HG03354 (cell line): ENCODE measurements at regions not wholly inside any gene's neighbourhood (a gene's known extent, or its start where the extent isn't known, plus 50 kb on each side); places are given as distances from the start of the nearest gene placed in this dataset.

Source experiments
- ATAC-seq: cut with Tn5 transposase; IDR thresholded peaks from one replicate; pipeline ENCODE4 v1.9.1; 2021; ENCODE audit warnings: mild to moderate bottlenecking; ENCODE audit not compliant: unreplicated experiment, poor library complexity, severe bottlenecking

DNA sequence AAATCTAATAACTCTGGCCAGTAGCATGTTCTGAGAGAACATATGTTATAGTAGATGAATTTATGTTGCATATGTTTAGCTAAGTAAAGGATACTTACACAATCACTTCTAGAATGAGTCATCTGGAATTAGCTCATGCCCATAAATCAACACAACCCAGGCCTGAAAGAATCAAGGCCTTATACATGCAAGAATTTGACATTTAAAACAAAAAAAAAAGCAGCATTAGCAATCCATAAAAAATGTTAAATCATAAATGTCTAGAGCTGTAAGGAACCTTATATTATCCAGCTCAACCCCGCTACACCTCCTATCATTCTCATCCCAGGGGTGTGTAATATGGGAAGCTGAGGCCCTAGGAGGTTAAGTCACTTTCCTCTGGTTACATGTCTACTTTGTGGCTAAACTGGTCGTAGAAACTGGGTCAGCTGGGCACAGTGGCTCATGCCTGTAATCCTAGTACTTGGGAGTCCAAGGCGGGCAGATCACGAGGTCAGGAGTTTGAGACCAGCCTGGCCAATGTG lies 105.2 kb upstream of the CARMIL1 start:
- no peak for ATAC-seq

DNA sequence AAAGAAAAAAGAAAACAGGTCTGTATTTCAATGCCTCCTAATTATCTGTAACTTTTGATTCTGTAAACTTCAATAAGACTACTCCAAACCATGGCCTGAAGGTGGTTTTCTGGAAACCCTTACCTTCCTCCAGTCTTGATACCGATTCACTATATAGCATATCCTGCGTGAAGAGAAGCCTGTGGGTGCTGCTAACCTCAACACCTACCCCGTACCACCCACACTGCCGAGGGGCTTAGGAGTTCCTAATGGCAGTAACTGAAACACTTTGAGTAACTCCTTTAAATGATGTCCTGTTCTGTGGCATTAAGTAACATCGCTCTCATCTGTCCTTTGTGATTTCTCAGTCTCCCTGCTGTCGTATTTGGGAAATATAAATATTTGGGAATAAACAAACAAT lies 104.5 kb upstream of the CARMIL1 start:
- no peak for ATAC-seq

DNA sequence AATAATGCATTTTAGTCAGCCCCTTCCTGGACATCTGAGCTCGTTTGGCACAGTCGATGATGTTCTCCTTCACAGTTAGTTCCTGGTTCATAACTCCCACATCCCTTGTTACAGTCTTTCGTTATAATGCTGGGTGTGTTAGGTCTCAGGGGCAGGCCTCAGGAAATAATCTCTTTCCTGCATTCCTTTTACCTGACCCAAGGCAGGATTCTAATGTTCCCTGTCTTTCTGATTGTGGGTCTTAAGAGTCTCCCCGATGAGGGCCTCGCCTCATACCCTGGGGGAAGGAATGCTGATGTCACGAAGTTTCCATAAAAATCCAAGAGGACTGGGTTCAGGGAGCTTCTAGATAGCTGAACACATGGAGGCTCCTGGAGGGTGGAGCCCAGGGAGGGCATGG lies 104.0 kb upstream of the CARMIL1 start:
- ATAC-seq, result no peak

DNA sequence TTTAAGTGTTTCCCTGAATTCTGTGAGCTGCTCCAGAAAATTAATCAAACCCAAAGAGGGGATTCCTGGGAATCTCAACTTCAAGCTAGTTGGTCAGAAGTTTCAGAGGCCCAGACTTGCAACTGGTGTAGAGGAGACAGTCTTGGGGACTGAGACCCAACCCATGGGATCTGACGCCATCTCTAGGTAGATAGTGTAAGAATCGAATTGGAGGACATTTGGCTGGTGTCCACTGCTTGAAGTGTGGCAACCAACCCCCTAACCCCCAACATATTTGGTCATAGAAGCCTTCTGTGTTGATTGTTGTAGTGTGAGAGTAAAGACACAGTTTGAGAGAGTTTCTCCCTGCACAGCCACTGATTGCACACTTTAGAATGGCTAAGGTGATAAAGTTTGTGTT lies 103.5 kb upstream of the CARMIL1 start:
- no peak for ATAC-seq

DNA sequence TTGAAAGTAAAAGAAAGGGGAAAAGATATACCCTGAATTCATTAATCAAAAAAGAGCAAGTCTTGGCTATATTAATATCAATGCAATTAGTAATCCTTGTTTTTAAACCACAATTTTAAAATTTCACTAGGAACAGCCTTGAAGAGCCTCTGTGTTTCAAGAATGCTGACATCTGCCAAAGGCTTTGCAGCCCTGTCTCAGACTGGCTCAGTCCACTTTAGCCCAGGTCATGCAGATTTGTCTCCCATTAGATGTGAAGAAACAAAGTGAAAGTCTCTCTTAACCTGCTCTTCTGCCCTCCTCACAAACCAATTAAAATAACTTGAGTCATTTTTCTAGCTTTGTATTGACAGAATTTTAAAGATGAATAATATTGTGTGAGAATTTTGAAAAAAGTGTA lies 102.7 kb upstream of the CARMIL1 start:
- ATAC-seq, result no peak

DNA sequence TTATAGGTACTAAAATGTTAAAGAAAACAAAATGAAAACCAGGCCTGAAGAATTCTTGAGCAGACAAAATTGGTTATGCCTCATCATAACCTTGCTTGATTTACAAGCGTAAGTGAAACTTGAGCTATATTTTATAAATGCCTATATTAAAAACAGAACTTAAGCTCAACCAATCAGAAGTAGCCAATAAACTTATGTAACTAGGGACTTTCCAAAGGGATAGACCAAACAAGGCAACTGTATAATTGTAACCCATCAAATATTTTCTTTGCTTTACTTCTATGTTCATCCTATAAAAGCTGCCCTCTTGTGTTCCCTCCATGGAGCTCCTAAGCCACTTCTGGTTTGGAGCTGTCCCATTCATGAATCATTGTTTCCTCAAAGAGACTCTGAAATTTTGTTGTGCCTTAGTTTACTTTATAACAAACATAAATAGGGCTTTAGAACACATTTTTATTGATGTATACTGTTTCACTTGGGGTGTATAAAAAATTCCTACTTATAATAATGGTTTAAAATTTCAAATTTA lies 101.6 kb upstream of the CARMIL1 start:
- ATAC-seq, result no peak

DNA sequence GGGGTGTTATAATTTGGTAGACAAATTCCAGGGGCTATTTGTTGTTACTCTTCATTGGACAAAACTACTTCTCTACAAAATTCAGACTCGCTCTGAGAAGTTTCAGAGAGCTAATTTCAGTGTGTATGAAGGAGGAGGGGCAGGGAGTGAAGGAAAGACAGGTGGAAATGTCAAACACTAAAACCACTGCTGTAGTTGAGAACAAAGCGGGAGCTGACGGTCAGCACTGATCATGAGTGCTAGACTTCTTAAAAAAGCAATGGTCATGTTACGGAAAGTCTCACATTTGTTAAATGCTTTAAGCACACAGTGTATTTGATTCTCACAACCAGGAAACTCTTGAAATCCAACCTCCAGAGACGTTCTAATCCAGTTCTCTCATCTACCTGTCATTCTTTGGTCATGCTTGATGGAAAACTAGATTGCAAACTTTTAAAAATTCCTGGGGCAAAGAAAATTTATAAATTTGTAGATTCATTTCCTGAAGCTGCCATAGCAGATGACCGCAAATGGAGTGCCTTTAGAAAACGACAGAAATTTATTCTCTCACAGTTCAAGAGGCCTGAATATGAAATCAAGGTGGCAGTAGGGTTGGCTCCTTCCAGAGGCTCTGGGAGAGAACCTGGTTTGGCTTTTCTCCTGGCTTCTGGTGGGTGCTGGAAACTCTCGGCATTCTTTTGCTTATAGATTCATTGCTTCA lies 100.7 kb upstream of the CARMIL1 start:
- ATAC-seq, result no peak

DNA sequence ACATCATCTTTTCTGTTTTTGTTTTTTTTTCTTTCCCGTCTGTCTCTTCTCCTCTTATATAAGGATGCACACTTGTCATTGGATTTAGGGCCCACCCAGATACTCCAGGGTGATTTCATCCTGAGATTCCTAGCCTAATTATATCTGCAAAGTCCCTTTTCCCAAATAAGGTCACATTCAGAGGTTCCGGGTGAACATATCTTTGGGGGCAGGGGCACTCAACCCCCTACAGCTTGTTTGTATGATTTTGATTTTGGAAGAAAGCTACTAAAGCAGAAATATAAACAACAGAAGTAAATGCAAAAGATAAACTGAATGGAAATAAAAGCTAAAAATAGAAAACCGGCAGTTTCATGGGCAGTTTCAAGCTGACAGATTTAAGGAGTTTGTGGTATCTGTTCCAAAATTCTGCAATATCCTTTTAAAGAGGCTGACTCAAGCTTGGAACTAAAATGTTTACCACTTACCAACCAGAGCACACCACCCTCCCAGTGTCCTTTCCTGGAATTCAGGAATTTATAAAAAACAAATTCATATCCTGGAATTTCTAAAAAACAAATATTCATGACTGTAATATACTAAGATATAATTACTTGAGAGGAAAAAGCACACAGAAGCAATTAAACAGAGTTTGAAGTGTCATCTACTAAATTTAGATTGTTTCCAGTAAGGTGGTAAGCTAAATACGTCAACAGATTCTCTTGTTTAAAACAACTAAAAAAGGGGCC lies 100.0 kb upstream of the CARMIL1 start:
- ATAC-seq, result no peak

DNA sequence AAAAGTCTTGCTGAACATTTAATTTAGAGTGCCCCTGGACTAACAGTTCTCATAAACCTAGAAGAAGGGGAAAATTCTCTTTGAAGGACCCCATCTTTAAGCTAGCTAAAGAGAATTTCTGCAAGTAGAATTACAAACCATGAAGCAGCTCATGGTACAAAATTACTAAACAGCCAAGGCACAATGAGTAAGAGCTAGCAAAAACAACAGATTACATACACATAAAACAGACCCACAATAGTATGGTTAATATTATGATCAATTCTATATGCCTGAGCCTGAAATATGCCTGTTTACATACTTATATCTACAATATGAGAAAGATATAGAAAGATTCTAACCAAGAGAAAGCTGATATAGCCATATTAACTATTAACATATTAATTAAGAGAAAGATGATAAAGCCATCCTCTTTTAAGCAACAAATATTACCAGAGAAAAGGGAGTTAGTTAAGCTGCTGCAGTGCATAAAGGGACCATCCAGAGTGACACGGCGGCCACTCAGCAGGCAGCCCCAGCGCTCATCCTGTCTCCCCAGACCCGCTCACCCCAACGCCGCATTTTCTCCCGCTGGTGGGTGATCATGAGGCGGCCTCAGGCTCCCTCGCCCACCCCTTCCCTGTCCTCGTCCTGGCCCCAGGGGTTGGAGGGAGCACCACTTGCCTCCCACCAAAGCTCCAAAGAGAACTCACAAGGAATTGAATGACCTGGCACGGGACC lies 98.4 kb upstream of the CARMIL1 start:
- ATAC-seq, result no peak

DNA sequence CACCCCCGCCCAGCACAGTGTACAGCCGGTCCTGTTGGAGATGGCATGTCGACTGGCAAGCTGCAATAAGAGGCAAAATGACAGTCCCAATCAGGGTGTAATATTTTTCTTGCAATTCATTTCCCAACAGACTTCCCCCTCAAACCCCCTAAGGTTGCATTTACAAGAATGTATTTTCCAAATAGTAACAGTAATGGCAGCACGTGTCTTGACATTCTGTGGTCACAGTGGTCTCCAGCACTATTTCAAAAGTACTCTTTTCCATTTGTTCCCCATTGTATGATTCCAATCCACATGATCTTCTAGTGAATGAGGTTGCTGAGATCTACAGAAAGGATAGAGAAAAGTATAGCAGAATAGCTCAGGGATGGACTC lies 97.8 kb upstream of the CARMIL1 start:
- no peak for ATAC-seq

DNA sequence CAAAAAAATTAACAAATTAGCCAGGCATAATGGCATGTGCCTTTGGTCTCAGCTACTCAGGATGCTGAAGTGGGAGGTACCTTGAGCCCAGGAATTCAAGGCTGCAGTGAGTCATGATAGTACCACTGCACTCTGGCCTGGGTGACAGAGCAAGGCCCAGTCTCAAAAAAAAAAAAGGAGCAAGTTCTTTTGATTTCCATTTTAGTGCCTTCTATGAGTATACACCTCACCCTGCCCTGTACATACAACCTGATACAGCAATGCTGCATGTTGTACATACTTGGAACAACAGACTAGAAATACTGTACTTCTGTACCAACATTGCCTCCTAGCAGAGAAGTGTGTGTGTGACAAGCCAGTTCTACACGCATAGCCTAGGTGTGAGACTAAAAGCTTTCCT lies 97.3 kb upstream of the CARMIL1 start:
- no peak for ATAC-seq

DNA sequence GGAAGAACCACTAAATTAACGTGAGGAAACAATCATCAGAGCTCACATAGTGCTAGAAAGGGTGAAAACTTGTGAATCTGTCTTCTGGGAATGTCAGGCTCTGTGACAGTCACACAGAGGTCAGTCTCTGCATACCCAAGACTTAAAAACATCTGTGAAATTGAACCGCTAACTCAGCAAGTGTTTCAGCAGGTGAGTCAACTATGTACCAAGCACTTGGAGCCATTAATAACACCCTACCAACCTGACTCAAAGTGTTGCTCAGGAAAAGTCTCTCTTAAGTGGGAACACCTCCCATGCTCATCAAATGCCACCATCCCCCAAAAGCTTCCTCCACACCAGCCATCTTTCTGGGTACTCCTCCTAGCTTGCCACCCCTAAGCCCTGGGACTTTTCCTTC lies 92.3 kb upstream of the CARMIL1 start:
- ATAC-seq, result no peak

DNA sequence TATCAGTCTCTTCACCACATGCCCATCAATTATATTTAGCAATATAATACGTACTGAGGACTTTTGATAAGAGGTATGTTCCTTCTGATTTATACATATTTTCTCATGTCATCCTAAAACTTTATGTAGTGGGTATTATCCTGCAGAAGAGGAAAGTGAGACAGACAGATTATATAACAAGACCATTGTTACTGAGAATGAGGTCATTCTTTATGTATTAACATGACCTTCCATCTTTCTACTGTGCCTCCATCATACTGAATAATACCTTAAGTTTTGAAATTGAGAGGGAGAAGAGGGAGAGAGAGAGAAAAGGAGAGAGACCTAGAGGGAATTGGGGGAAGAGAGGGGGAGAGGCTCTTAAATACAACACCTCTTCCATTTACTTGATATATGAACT lies 90.9 kb upstream of the CARMIL1 start:
- no peak for ATAC-seq

DNA sequence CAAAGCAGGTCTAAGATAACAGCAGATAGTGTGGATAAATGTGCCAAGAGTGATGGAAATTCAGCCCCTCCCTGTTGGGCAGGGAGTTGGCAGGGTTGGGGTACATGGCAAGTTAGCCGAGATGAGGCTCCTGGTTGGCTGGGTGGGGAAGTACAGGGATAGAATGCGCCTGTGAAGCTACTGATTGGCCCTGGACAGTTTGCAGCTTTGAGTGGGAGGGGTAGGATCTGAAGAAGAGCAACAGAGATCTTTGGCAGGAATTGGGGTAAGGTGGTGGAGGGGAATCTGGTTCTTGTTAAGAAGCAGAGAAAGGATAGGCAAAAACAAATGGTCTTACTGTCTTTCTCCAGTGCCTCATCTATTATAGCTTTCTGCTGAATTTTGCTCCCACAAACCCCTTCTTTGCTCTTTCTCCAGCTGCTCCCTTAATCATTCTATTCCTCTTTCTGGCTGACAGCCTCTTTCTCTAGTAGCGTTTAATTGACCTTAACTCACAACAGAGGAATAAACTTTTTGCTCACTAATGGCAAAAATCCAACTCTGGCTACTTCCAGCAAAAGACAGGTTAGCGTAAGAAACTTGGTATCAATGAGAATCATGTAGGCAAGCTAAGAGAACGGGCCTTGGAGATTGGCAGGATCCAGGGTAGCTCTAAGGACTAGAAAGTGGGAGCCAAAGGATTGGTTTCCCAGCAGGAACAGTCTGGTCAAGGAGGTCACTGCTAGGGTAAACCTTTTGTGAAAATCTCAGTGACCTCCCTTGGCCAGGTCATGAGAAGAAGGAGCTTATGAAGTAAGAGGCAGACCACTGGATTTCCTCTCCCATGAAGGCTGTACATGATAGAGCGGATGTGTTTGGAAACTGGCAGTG lies 86.3 kb upstream of the CARMIL1 start:
- ATAC-seq, result no peak

DNA sequence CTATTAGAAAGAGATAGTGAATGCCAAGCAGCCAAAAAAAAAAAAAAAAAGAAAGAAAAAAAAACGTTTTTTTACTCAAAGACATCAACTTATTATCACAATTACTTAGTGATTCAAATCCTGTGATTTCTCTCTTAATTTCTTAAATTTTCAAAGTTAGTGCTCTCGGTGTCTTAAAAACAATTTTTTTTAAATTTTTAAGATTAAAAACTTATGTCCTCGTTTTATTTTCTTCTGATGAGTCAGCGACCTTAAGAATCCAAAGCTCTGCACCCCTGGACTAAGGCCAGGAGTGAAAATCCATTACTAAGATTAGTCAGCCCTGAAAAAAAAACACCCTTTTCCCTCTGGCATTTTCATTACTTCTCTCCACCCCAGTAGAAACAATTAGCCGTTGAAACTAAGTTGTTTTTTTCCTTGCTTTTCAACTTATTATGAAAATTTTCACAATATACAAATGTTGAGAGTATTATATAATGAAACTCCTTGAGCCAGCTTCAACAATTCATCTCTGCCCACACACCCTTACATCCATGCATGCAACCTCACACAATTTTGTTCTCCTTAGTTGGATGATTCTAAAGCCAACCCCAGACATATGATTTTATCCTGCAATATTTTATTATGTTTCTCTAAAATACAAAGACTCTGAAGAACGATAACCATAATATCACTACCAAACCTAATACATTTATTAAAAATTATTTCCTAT lies 85.6 kb upstream of the CARMIL1 start:
- ATAC-seq, result no peak

DNA sequence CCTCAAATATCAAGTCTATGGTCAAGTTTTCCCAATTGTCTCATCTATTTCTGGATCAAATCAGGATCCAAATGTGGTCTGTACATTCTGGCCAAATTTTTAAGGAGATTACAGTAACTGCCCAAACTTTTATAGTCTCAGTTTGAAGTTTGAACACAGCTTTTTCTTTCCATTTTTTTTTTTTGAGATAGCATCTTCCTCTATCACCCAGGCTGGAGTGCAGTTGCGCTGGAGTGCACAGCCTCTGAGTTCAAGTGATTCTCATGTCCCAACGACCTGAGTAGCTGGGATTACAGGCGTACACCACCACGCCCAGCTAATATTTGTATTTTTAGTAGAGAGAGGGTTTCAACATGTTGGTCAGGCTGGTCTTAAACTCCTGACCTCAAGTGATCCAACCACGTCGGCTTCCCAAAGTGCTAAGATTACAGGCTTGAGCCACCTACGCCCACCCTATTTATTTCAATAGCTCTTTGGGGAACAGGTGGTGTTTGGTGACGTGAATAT lies 84.9 kb upstream of the CARMIL1 start:
- no peak for ATAC-seq

DNA sequence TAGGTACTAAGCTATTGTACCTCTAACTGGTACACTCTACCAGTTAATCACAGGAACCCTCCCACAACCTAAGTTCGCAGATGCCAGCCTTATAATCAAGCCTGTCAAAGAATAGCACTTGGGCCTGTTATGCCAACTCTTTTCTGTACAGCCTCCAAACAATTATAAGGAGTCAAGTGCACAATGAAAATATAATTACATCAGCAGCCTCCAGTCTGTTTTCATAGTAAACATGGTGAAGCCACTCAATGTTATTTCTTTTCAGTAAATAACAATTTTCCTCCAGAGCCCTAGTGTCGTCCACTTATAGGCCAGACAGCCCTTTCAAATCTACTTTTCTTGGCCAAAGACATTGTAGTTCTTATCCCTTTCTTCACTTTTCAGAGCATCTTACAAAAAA lies 82.7 kb upstream of the CARMIL1 start:
- no peak for ATAC-seq

DNA sequence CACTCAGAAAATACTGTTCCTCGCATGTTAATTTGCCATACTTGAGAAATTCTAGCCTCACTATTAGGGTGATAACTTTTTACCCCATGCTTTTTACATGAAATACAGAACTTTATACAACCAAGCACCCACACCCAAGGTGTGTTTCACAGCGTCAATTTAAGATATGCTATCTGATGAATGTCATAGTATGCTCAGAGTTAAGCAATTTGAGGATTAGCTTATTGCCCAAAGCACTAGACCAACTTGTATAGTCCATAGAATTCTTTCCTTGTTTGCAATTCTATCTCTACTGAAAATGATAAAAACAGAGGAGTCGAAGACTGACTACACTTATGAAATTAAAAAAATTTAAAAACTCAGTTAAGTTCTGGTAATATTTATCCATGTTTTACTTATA lies 82.1 kb upstream of the CARMIL1 start:
- no peak for ATAC-seq

DNA sequence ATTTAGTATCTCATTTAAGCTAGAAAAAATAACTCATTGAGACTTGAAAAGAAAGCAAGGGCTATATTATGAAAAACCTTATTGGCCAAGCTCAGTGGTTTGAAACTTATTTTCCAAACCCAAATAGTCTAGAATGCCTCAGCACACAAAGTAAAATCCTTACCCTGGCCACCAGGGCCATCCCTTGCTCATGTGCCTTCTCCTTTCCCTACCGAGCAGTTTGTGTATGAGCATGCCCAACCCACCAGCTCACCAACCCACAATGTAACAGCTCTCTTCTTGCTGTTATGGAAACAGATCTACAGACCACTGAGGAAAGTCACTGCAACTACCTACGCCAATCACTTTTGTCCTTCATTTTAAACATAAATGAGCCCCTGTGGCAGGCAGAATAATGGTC lies 79.6 kb upstream of the CARMIL1 start:
- no peak for ATAC-seq
